Activated T-cell treated with anti-CD3 and anti-CD28 coated beads for 4 hours (primary cell): ENCODE measurements at regions not wholly inside any gene's neighbourhood (a gene's known extent, or its start where the extent isn't known, plus 50 kb on each side); places are given as distances from the start of the nearest gene placed in this dataset.
"Not testable (repeated sequence)": the region's sequence is repeated elsewhere in the genome, so short reads cannot be mapped to it uniquely, and the experiment has no call there.

Source experiments
- DNase-seq: peaks from one replicate; pipeline ENCODE4 v3.0.0-alpha.2; 2020

DNA sequence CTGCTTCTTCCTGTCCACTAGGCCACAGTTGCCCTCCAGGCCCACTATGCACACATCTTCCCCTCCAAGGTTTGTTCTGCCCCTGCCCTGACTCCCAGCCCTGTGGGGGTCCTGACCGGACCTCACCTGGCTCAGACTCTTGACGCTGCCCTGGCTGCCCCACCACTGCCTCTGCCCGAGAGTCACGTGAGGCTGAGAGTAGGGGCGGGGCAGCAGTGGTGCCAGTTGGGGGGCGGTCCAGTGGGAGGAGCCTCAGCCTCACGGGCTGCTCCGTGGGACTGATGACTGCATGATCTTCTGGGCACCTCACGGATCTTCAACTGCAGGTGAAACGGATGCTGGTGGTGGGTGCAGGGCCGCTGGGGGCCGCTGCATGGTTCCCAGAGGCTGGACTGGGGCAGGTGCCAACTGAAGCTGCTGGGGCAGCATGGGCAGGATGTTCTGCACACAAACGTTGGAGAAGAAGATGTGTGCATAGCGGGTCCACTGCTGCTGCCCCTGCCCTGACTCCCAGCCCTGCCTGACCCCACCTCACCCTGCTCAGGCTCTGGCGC, 77.6 kb downstream of the HHIPL2 start:
- not testable (repeated sequence) for DNase-seq

DNA sequence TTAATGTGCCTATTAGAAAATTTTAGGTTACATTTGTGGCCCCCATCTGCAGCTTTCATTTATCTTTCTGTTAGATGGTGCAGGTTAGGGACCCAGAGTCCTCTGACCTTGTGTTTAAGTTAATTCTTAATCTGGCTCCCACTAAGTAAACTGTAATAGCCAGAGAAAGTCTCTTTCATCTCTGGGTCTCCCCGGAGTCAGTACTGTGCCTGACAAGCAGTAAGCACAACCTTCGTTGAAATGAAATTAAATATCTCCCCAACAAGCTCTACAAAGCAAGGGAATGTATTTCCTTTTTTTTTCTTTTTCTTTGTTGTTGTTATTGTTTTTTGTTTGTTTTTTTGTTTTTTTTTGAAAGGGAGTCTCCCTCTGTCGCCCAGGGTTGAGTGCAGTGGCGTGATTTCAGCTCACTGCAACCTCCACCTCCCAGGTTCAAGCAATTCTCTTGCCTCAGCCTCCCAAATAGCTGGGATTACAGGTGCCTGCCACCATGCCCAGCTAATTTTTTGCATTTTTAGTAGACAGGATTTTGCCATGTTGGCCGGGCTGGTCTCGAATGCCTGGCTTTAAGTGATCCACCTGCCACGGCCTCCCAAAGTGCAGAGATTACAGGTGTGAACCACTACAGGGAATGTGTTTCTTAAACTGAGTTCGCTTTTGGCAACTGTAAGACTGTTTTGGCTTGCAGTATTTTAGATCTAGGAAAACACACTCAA, 81.6 kb downstream of the HHIPL2 start:
- no peak for DNase-seq

DNA sequence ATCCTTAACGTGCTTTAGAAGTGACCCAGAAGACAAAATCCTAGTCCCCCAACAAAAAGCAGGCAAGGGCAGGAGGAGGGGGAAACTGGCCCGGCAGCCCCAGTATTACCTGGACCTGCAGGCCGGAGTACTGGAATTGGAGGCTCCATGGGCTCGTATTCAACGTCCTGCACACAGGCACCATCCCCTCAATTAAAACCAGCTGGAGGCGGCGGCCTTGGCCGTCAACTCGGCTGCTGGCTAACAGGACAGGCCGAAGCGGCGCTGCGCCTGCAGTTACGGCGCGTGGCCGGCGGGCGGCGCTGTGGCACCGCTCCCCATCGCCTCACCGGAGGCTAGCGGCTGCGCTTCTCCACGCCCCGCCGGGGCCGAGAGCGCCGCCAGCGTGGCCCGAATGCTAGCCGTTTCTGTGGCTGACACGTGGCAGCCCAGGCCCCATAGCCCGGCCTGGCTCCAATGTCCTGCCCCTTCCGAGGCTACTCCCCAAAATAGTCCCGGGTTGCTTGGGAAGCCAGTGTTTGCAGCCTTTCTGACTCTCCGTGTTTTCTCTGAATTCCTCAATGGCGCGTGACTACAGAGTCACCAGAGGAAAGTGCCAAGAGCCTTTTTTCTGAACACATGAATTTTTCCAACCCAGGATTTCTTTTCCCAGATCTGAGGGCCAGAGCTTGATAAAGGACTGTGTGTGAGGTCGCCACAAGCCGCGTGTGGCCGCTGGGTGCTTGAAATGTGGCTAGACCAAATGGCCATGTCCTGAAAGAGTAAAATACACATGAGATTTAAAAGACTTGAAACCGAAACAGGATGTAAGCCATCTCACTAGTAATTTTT, 82.5 kb downstream of the HHIPL2 start:
- peak; percentile 62 for DNase-seq

DNA sequence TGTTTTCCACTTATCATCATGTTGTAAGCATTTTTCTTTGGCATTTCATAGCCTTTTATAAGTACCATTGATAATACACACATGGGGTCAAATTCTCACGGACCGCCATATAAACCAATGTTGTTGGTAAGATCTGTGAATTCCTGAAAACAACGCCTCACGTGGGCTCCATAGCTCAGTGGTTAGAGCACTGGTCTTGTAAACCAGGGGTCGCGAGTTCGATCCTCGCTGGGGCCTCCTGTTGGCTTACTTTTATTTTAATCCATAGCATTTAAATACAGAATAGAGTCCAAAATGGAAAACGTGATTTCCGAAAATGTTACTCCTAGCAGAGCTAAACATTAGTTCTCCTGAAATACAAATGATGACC, 83.1 kb downstream of the HHIPL2 start:
- peak; percentile 48 for DNase-seq

DNA sequence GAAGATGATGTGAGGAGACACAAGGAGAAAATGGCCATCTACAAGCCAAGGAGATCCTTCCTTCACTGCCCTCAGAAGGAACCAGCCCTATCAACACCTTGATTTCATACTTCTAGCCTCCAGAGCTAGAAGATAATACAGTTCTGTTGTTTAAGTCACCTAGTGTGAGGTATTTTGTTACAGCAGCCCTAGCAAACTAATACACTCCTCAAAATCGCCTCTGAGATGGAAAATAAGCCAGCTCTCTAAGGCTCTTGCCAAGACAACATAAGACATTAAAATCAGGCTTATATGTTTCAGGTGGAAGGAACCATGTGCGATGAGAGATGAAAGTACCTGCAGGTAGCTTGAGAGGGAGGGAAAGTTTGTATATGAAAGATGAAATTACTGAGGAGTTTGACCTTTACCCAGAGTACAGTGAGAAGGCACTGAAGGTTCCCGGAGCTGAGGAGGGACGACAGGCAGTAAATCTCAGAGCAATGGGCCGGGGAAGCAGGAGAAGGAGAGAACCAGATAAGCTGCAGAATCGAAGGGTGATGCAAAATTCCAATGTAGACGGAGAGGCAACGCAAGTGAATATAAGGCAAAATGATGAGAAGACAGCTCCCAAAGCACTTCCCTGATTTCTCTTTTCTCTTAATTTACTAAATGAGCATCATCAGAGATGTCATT, 84.7 kb downstream of the HHIPL2 start:
- no peak for DNase-seq

GRCh38 chr1:222462601-222463000, 85.3 kb downstream of the HHIPL2 start:
- no peak for DNase-seq

- no peak for DNase-seq
Observed at GRCh38 chr1:222461941-222462340, 86.0 kb downstream of the HHIPL2 start.

DNA sequence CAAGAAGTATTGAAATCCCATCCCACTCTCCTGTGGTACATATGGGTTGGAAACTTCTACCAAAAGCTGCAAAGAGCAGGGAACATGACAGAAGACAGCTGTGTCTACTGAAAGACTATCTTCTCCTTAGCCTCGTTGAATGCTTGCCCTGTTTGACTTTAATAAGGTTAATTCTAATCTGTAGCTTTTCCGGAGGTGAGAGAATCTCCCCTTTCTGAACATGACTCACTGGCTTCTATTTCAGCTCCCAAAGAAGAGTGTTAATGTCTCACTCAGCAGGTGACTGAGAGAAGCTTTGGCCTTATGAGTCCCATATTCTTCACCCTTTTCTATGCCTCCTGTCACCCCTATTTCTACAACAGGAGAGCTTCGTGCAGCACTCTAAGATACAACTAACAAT, 88.3 kb downstream of the HHIPL2 start:
- no peak for DNase-seq

- no peak for DNase-seq
Observed at GRCh38 chr1:222457513-222457912, 90.4 kb downstream of the HHIPL2 start.

GRCh38 chr1:222457084-222457483, 90.8 kb downstream of the HHIPL2 start:
- DNase-seq: no peak

GRCh38 chr1:222455188-222455879, 92.6 kb downstream of the HHIPL2 start:
- DNase-seq: peak; percentile 74

- DNase-seq: no peak
Observed at GRCh38 chr1:222454782-222455181, 93.1 kb downstream of the HHIPL2 start.

DNA sequence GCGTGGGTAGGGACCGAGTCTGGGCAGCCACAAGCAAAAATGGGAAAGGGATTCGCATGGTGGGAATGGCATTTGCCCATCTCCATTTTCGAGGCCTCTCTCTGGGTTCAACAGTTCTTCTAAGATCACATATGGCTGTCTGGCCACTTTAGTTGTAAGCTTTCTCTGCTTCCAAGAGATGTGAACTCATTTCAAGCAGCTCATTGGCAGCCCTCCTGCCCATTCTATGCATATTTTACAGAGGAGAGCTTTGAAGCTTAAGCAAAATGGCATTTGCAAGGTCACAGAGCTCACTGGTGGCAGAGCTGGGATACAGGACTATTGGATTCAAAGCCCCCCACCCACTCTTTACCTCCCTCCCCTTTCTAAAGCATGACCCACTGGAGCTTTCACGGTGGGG, 93.7 kb downstream of the HHIPL2 start:
- DNase-seq: no peak

- no peak for DNase-seq
Observed at GRCh38 chr1:222452031-222452430, 95.9 kb downstream of the HHIPL2 start.

DNA sequence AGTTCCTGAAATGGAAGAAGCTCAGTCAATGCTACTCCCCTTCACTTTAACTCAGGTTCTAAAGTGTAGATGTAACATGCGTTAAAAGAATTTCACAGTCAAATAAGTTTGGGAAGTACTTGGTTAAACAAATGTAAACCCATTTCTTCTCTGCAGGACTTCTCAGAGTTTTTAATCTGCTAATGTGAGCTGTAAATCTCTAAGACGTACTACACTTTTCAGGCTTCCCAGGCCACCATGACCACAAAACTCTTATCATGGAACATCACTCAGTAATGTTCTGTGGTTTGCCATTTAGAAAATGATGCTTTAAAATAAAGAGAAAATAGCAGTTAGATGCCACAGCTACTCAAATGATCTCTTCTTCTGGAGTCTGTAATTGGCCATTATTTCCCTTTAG, 104.3 kb downstream of the HHIPL2 start:
- DNase-seq: no peak

- no peak for DNase-seq
Observed at GRCh38 chr1:222441066-222441465, 106.8 kb downstream of the HHIPL2 start.

- DNase-seq: no peak
Observed at GRCh38 chr1:222424826-222425225, 123.1 kb downstream of the HHIPL2 start.

GRCh38 chr1:222421380-222421779, 126.5 kb downstream of the HHIPL2 start:
- no peak for DNase-seq

GRCh38 chr1:222420633-222421032, 127.3 kb downstream of the HHIPL2 start:
- DNase-seq: peak; percentile 3

DNA sequence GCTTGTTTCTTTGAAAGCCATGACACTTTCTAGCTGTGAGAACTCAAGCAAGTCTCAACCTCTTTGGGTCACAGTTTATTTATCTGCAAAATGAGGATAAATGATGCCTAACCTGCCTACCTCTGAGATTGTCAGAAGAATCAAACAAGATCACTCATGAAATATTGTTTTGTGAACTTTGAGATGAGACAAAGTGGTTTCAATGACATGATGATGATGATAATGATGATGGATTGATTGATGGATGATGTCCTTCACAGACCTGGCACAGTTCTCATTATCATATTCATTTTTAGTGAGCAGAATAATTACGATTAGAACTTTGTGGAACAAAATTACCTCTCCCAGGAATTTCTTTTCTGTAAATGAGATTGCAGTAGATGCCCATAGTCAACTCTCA, 129.2 kb downstream of the HHIPL2 start:
- no peak for DNase-seq

DNA sequence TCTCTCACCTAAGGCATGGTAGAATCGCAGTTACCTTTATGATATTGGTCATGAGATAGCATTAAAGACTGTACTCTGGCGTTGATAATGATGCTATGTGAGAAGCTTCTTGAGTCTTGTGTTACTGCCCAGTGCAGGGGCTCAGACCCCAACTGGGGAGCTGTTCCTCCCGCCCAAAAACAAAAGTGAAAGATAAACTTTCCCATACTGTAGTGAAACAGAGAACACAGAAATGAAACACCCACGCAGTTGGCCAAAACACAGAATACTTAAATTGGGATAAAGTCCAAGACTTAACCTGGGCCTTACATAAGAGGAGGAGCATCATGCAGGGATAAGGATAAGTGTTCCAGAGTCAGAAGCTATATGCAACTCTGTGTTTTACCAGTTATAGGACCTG, 130.6 kb downstream of the HHIPL2 start:
- no peak for DNase-seq

- DNase-seq: peak; percentile 2
Observed at GRCh38 chr1:222416001-222416791, 131.7 kb downstream of the HHIPL2 start.
